ENCODE measurements at regions not wholly inside any gene's neighbourhood (a gene's known extent, or its start where the extent isn't known, plus 50 kb on each side); places are given as distances from the start of the nearest gene placed in this dataset.

DNA sequence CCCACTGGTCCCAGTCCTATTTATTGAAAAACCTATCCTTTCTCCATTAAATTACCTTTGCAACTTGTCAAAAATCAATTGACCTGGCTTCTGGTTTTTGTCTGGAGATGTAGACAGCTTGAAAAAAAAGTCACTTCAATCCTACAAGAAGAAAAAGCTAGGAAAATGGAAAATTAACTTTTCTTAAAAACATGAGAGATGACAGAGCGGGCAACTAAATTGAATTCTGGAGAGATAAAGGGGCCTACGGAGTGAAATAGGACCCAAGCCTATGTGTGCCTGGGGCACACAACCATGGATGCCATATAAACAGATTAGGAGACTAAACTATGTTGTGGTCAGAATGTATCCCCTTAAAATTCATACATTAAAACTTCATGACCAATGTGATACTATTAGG lies 363.3 kb upstream of the SLCO3A1 start:
- TF ChIP-seq CTCF (IDR thresholded peaks at IDR 0.05 in 4 of 5, conservative IDR thresholded peaks at IDR 0.05 in 1 of 5): no peak
- no peak for TF ChIP-seq POLR2A (IDR thresholded peaks at IDR 0.05)

Data from gastrocnemius medialis (tissue), 4 donors.